ENCODE measurements at regions not wholly inside any gene's neighbourhood (a gene's known extent, or its start where the extent isn't known, plus 50 kb on each side); places are given as distances from the start of the nearest gene placed in this dataset.

DNA sequence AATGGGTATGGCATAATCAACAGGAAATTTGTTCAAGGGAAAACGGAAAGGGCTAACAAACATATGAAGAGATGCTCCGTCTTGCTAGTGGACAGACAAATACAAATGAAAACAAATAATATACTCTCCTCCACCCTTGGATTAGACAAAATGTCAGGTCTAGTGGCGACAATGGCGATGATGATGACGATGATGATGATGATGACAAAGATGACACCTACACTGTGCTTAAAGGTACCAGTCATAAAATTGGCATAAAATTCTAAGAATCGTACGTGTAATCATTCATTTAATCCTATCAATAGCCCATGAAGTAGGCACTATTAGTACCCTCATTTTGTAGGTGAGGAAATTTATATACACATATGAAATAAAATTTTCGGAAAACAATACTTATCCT is 174.6 kb downstream of the PMP22 start:
- Histone ChIP-seq H3K36me3 (ENCODE audit: control insufficient read depth, insufficient read depth, low read length) (no peaks in the 10 kb centered on the region), H3K4me1 (ENCODE audit: control insufficient read depth, insufficient read depth, low read length, poor library complexity, severe bottlenecking) (no peaks in the 10 kb centered on the region), H3K4me3 (ENCODE audit: extremely low read depth, insufficient read depth, low read length, poor library complexity, severe bottlenecking) (no peak overlapping the region), H3K27ac (ENCODE audit: low read depth, low read length, severe bottlenecking) (no peak overlapping the region), H3K9me3 (ENCODE audit: control insufficient read depth, low read length) (no peaks in the 10 kb centered on the region)
- no CpG with 5 or more reads among the region's 8 CpGs for WGBS, 2 experiments (ENCODE audit: insufficient coverage in 2 of 2)

DNA sequence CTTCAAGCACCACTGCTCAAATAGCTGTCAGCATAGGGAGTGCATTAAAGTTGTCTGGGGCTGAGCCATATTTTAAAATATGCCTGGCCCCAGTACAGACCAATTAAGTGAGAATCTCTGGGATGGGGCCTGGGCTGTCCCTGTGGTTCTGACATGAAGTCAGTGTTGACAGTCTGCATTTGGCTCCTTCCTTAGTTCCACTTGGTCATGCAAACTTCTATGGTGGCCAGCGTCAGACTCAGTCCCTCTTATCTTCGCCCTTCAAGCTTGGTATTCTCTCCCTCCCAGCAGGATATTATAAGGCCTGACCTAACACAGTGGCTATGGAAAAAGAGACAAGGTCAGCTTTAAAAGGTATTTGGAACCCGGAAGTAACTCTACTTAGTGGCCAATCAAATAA is 177.2 kb downstream of the PMP22 start:
- Histone ChIP-seq H3K36me3 (ENCODE audit: control insufficient read depth, insufficient read depth, low read length) (no peaks in the 10 kb centered on the region), H3K4me3 (ENCODE audit: extremely low read depth, insufficient read depth, low read length, poor library complexity, severe bottlenecking) (no peak overlapping the region), H3K9me3 (ENCODE audit: control insufficient read depth, low read length) (no peaks in the 10 kb centered on the region), H3K4me1 (ENCODE audit: control insufficient read depth, insufficient read depth, low read length, poor library complexity, severe bottlenecking) (no peaks in the 10 kb centered on the region), H3K27ac (ENCODE audit: low read depth, low read length, severe bottlenecking) (no peak overlapping the region)
- WGBS, 2 experiments (ENCODE audit: insufficient coverage in 2 of 2): 67 to 94% methylated on average over 1 to 2 of the region's 3 CpGs

DNA sequence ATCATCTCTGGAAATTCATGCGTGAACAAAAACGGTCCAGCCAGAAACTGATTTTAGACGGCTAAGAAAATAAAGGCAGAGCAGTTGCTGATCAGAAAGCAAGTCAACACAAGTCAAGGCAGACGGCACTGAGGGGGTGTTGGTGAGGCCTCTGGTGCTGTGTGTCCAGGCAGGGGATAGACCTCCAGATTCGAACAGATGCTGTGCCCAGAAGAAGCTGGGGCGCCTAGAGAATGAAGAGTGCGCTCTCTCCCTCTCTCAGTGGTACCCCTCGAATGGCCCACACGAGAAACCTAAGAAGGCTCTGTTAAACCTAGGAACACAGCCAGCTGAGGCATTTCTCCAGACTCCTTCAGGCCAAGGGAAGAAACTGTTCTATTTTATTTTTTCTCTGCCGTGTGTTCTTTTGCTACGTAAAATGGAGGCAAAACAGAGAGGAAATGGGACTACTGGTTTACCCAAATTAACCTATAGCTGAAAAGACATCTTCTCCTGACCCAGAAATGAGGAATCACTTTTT is 178.3 kb downstream of the PMP22 start:
- H3K36me3 ChIP-seq (ENCODE audit: control insufficient read depth, insufficient read depth, low read length): no peaks in the 10 kb centered on the region
- H3K4me1 ChIP-seq (ENCODE audit: control insufficient read depth, insufficient read depth, low read length, poor library complexity, severe bottlenecking): no peaks in the 10 kb centered on the region
- no peak overlapping the region for H3K4me3 ChIP-seq (ENCODE audit: extremely low read depth, insufficient read depth, low read length, poor library complexity, severe bottlenecking)
- 81 to 85% methylated on average over 8 to 10 of the region's 11 CpGs for WGBS, 2 experiments (ENCODE audit: insufficient coverage in 2 of 2)
- no peaks in the 10 kb centered on the region for H3K9me3 ChIP-seq (ENCODE audit: control insufficient read depth, low read length)
- no peak overlapping the region for H3K27ac ChIP-seq (ENCODE audit: low read depth, low read length, severe bottlenecking)

DNA sequence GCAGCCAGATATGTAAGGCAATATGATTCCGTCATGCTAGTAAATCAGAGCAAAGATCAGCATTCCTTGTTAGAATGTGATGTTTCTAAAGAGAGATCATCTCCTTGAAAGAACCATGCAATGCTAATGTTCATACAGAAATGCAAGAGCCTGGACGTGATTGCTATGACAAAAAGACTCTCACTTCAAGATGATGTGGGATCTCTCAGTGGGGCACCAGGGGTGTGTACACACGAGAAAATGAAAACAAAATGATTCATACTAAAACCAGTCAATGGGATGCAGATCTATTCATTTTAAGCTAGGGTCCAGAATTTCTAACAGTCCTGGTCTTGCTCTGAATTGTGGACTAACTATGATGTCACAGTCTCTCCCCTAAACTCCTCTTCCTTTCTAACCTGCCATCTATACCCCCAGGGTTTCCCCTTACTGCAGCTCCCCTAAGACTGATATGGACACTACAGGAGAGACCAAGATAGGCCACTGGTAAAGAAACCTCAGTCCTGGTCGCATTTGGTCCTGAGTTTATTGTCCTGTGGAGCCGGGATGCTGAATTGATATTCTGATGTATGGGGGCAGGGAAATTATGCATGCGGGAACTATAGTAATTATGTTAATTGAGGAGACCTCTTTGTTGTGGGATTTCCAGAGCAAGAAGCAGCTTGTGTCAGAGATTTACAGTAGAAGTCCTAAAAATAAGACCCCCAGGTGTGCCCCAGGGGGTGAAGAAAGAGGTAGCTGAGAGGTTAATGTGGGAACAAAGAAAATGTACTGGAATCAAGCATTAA is 179.0 kb downstream of the PMP22 start:
- H3K9me3 ChIP-seq (ENCODE audit: control insufficient read depth, low read length): no peaks in the 10 kb centered on the region
- H3K27ac ChIP-seq (ENCODE audit: low read depth, low read length, severe bottlenecking): no peak overlapping the region
- no peaks in the 10 kb centered on the region for H3K36me3 ChIP-seq (ENCODE audit: control insufficient read depth, insufficient read depth, low read length)
- 48 to 55% methylated on average over 5 to 6 of the region's 6 CpGs for WGBS, 2 experiments (ENCODE audit: insufficient coverage in 2 of 2)
- no peaks in the 10 kb centered on the region for H3K4me1 ChIP-seq (ENCODE audit: control insufficient read depth, insufficient read depth, low read length, poor library complexity, severe bottlenecking)
- no peak overlapping the region for H3K4me3 ChIP-seq (ENCODE audit: extremely low read depth, insufficient read depth, low read length, poor library complexity, severe bottlenecking)

DNA sequence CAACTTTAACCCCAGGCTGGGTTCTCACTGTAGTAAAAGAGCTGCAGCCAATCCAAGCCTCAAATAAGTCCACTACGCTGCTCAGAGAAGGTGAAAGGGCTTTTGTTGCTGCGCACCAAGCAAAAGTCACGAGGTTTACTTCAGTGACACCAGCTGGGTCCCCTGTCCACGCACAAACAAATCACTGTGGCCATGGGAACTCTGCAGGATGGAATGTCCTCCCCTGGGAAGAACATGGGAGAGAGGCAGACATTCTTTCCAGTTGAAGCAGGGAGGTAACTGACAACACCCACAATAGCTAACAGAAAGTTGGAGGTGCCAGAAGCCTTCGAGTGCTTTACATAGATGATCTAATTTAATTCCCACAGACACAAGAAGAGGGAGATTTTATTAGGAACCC is 181.9 kb downstream of the PMP22 start:
- Histone ChIP-seq H3K9me3 (ENCODE audit: control insufficient read depth, low read length) (no peaks in the 10 kb centered on the region), H3K4me1 (ENCODE audit: control insufficient read depth, insufficient read depth, low read length, poor library complexity, severe bottlenecking) (no peaks in the 10 kb centered on the region), H3K36me3 (ENCODE audit: control insufficient read depth, insufficient read depth, low read length) (no peaks in the 10 kb centered on the region), H3K4me3 (ENCODE audit: extremely low read depth, insufficient read depth, low read length, poor library complexity, severe bottlenecking) (no peak overlapping the region), H3K27ac (ENCODE audit: low read depth, low read length, severe bottlenecking) (no peak overlapping the region)
- WGBS, 2 experiments (ENCODE audit: insufficient coverage in 2 of 2): 69 to 79% methylated on average over 3 to 4 of the region's 5 CpGs

DNA sequence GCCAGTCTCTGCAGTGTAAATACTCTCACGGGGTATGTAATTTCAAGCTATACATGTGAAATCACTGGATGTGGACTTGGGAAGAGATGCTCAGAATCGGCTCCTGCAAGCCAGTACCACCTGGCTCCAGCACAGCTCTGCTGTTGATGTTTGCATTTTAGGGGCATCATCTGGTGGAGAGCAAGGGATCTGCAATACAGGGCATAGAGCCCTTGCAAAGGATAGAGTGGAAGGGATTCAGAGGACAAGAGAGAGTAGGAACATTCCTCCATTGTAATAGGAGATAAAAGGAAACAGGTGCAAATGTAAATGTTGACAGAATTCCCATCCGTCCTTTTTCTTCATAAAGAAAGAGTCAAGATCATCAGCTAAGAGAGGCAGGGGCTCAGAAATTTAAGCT is 184.1 kb downstream of the PMP22 start:
- Histone ChIP-seq H3K4me1 (ENCODE audit: control insufficient read depth, insufficient read depth, low read length, poor library complexity, severe bottlenecking) (no peaks in the 10 kb centered on the region), H3K36me3 (ENCODE audit: control insufficient read depth, insufficient read depth, low read length) (no peaks in the 10 kb centered on the region), H3K9me3 (ENCODE audit: control insufficient read depth, low read length) (no peaks in the 10 kb centered on the region), H3K4me3 (ENCODE audit: extremely low read depth, insufficient read depth, low read length, poor library complexity, severe bottlenecking) (no peak overlapping the region), H3K27ac (ENCODE audit: low read depth, low read length, severe bottlenecking) (no peak overlapping the region)
- WGBS, 2 experiments (ENCODE audit: insufficient coverage in 2 of 2): 80 to 88% methylated on average over 2 to 3 of the region's 3 CpGs

DNA sequence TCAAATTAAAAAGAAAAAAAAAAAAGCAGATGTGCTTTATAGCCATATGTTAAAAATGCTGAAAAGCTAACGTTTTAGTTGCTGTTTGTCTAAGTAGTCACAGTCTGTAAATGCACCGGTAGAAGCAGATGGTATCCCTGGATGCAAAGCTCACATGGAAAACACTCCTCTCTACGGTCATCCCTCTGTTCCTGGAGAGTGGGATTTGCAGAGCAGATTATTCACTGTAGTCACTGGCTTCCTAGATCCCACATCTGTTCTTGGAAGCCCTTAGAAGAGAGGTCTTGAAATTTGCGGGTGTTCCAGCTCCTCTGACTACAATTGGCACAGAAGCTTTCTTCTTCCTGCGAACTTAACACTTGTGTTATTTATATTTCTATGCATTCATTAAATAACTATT is 186.6 kb downstream of the PMP22 start:
- Histone ChIP-seq H3K4me1 (ENCODE audit: control insufficient read depth, insufficient read depth, low read length, poor library complexity, severe bottlenecking) (no peaks in the 10 kb centered on the region), H3K4me3 (ENCODE audit: extremely low read depth, insufficient read depth, low read length, poor library complexity, severe bottlenecking) (no peak overlapping the region), H3K9me3 (ENCODE audit: control insufficient read depth, low read length) (no peaks in the 10 kb centered on the region), H3K36me3 (ENCODE audit: control insufficient read depth, insufficient read depth, low read length) (no peaks in the 10 kb centered on the region), H3K27ac (ENCODE audit: low read depth, low read length, severe bottlenecking) (no peak overlapping the region)
- 88 to 93% methylated on average over 2 of the region's 5 CpGs for WGBS, 2 experiments (ENCODE audit: insufficient coverage in 2 of 2)

DNA sequence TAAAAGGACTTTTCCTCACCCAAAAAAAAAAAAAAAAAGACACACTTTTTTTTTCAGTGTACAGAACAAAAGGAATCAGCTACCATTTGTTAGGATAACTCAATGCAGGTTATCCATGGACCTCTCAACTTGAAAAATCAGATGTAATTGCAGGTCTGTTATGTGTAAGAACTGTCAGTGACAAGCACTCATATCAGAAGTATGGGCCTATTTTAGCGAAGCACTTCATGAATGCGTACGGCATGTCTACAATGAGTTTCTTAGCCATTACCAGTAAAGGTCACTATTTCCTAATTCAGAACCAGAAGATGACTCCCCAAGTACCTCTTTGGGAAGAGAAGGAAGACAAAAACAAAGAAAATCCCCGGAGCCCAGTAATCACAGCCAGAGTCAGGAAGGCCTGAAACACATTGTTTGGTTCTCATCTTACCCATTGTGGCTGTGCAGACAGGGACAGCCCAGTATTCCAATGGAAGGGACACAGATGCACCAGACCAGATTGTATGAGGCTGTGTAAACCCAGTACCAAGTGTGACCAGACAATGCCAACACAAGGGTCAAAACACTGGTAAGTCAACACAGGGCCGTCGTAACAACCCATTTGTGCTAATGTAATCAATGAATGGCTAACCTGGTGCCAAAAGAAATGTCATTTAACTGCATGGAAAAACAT is 188.0 kb downstream of the PMP22 start:
- WGBS, 2 experiments (ENCODE audit: insufficient coverage in 2 of 2): 81 to 95% methylated on average over 1 to 5 of the region's 6 CpGs
- Histone ChIP-seq H3K36me3 (ENCODE audit: control insufficient read depth, insufficient read depth, low read length) (no peaks in the 10 kb centered on the region), H3K4me1 (ENCODE audit: control insufficient read depth, insufficient read depth, low read length, poor library complexity, severe bottlenecking) (no peaks in the 10 kb centered on the region), H3K4me3 (ENCODE audit: extremely low read depth, insufficient read depth, low read length, poor library complexity, severe bottlenecking) (no peak overlapping the region), H3K27ac (ENCODE audit: low read depth, low read length, severe bottlenecking) (no peak overlapping the region), H3K9me3 (ENCODE audit: control insufficient read depth, low read length) (no peaks in the 10 kb centered on the region)

DNA sequence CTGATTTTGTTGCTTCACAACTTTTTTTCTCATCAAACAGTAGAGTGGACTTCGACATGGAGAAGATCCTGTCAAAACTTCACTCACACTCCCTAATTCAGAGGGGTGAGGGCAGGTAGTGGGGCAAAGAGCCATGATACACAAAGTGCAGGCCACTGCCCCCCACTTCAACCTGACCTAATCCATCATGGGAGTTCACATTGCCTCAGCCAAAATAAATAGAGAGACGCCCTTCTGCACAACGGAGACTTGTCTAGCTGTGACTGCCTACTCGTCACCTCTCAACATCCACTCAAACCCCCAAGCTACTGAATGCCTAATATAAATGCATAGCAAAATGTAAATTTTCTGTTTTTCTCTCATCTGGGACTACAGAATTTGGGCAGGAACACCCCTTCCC is 213.2 kb downstream of the PMP22 start:
- Histone ChIP-seq H3K27ac (ENCODE audit: low read depth, low read length, severe bottlenecking) (no peak overlapping the region), H3K36me3 (ENCODE audit: control insufficient read depth, insufficient read depth, low read length) (no peaks in the 10 kb centered on the region), H3K4me3 (ENCODE audit: extremely low read depth, insufficient read depth, low read length, poor library complexity, severe bottlenecking) (no peak overlapping the region), H3K4me1 (ENCODE audit: control insufficient read depth, insufficient read depth, low read length, poor library complexity, severe bottlenecking) (no peaks in the 10 kb centered on the region), H3K9me3 (ENCODE audit: control insufficient read depth, low read length) (no peaks in the 10 kb centered on the region)
- WGBS, 2 experiments (ENCODE audit: insufficient coverage in 2 of 2): 62% methylated on average over 2 of the region's 4 CpGs; no CpG with 5 or more reads in 1 of the 2 experiments

DNA sequence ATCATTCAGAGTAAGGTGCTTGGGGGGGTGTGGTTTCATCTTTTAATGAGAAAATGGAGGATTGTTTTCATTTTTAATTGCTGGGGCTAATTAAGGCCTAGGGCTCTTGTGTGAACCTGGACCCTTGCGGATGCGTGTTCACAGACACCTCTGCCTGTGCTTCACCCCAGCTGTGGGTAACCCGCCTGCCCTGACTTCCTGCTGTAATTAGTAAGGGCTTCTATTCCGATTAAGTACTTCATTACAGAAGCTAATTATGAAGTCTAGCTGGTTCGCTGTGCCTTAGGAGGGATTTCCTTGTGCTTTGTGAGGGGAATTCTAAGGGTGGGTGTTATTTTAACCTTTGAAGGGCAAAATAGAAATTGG is 215.3 kb downstream of the PMP22 start:
- WGBS, 2 experiments (ENCODE audit: insufficient coverage in 2 of 2): 82 to 88% methylated on average over 5 of the region's 5 CpGs
- Histone ChIP-seq H3K4me1 (ENCODE audit: control insufficient read depth, insufficient read depth, low read length, poor library complexity, severe bottlenecking) (no peaks in the 10 kb centered on the region), H3K4me3 (ENCODE audit: extremely low read depth, insufficient read depth, low read length, poor library complexity, severe bottlenecking) (no peak overlapping the region), H3K9me3 (ENCODE audit: control insufficient read depth, low read length) (no peaks in the 10 kb centered on the region), H3K27ac (ENCODE audit: low read depth, low read length, severe bottlenecking) (no peak overlapping the region), H3K36me3 (ENCODE audit: control insufficient read depth, insufficient read depth, low read length) (no peaks in the 10 kb centered on the region)

Measured in mesodermal cell (in vitro differentiated cells).